HG03442 (cell line): ENCODE measurements at regions not wholly inside any gene's neighbourhood (a gene's known extent, or its start where the extent isn't known, plus 50 kb on each side); places are given as distances from the start of the nearest gene placed in this dataset.
A peak's percentile ranks its signal among the peaks of the same experiment; 100 is the strongest.

Experiments
- ATAC-seq: cut with Tn5 transposase; IDR thresholded peaks from one replicate; pipeline ENCODE4 v1.9.1; 2021; ENCODE audit warnings: mild to moderate bottlenecking, moderate library complexity; ENCODE audit not compliant: unreplicated experiment

DNA sequence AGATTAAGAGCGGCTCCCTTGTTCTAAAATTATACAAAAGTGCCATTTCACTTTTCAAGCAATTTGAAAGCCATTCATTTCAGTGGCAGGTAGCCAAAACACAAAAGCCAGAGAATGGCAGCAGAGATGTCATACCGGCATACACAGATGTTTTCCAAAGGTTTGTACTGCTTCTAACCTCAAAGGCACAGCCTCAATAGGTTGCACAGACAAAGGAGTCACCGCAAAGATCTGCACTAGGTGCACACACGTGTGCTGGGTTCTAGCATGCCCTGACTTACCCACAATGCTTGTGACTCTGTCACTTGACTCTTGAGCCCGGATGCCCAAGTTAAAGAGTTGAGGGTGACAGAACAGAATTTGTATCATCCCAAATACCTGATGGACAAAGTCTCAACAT lies 448.9 kb upstream of the ADGRL2 start:
- ATAC-seq = no peak

DNA sequence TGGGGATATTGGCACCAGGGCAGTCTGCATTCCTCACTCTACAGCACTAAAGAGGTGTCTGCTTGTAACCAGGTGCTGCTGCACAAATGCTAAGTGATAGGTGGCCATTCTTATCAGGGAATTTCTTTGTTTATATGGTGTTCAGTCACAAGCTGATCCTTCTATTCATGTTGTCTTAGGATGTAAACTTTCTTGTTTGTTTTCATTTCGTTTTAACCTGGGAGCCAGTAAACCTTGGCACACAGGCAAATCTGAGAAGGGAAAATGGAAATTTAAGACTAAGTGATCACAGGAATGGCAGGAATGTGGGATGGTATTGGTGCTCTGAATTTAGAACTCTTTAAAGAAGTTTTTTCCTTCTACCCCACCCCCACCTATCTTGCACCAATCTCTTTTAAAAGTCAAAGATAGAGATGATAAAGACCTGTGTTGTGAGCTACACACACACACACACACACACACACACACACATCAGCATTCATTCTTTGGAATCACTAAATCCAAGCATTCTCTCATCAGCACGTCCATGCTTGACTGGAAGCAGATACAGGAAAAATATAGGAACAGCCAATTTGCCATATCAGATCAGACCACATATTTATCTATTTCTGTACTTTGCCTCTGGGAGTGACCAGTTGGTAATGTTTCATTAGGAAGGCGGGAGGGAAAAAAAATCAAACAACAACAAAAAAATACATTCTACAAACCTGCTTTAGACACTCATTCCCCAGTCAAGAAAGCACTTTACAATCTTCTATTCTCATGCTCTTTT lies 451.4 kb upstream of the ADGRL2 start:
- no peak for ATAC-seq

DNA sequence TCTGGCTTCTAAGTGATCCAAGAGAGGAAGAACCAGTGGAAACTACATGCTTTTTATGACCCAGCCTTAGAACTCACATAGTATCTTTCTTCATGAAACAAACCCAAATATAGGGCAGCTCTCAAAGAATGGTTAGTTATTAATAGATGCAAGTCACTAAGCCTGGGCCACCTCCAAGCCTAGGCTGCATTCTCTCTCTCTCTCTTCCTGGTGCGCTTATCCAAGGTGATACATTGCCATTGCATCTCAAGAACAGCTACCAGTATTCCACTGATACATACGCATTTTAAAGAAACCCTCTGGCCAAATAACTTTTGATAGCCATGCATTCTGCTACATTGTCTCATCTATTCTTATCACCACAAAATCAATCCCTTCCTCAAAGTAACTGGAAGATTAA lies 455.6 kb upstream of the ADGRL2 start:
- ATAC-seq = no peak

DNA sequence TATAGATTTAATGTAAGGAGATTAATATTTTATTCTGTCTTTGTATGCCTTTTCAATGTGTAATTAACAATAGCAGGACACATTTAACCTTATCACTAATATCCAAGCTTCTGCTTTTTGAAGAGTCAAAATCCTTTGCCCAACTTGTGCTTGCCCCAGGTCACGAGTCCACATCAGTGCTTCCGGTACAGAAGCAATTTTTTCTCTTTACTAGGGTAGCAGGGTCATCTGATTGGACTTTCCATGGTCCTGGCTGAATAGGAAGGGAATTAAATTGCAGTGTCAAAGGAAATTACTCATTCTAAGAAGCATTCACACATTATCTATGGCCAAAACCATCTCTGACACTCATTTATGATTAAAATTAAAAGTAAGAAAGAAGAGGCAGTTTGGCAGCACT lies 460.5 kb upstream of the ADGRL2 start:
- no peak for ATAC-seq

DNA sequence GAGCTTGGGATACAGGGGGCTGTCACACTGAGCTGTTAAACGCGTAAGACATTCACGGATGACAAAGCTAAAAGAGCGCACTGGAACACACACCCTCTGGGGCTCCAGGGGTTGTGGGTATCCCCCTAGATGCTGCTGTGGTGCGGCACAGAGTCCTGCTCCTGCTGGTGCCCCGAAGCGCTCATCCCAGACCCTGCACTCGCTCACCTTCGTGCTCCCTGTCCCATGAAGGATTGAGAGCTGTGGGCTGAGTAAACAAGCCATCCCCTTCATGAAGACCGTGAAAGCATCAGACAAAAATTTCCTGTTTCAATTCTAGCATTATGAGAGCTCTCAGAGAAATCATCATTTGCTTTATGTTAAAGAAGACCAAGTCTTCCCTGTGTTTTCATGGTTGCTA lies 463.5 kb upstream of the ADGRL2 start:
- no peak for ATAC-seq

DNA sequence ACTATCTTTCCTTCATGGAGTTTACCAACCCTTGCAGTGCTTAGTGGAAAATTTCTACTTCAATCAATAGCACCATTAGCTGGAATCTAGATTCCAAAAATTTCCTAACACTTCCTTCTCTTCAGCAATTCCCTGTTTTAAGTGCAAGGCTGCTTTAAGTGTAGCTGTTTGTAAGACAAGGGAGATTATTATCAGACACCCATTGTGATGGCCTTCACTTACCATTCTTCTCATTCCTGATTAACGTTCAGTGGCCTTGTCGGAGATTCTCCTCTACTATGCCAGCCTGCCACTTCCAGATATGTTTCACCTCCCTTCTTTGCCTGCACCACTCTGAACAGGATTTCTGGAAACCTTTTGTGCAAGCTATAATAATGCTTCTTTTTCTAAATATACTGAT lies 464.9 kb upstream of the ADGRL2 start:
- no peak for ATAC-seq

DNA sequence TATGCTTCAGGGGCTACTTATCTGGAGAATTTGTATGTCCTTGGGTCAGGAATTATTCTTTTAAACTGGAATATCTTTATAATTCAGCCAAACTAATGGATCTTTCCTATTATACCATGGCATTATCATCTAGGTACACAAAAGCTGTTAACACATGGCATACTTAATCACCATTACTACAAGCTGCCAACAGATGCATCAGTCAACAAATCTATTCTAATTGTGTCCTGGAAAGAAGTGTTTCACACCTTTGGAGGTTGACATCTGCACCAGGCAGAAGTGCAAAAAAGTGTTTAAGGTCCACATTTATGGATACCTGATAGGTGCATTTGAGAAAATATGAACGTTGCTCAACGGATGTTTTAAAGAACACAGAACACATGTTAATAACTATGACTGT lies 470.2 kb upstream of the ADGRL2 start:
- ATAC-seq = no peak

DNA sequence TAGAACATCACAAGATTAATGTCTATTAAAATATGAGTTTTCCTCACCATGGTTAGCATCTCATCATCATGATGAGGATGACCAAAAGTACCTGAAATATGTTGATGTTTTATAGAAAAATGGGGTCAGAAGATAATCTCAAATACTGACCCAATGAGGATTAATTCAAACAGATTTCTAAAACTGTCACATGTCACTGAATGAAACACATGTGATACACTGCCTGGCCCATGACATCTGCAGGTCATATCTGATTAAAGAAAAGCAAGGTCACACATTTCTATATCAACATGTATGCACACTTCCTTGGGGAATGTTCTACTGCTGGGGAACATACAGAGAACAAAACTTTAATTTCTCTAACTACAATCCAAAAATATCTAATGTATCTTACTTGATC lies 470.6 kb upstream of the ADGRL2 start:
- no peak for ATAC-seq

DNA sequence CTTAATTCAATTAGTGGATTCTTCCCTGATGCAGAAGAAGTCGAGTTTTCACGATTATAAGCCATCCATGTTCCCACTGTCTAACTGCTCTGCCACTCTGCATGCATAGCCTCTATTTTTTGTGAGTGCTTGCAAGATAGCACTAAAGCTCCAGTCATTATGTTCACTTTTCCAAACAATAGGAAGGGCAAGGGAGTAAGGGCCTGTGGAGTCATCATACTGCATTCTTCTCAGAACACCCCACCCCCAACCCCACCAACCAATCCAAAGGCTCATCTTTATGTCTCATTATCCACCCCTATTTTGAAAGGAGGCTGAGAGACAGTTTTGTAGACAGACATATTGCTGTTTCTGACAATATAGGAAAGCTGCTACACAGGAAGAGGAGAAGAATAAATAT lies 471.7 kb upstream of the ADGRL2 start:
- no peak for ATAC-seq

DNA sequence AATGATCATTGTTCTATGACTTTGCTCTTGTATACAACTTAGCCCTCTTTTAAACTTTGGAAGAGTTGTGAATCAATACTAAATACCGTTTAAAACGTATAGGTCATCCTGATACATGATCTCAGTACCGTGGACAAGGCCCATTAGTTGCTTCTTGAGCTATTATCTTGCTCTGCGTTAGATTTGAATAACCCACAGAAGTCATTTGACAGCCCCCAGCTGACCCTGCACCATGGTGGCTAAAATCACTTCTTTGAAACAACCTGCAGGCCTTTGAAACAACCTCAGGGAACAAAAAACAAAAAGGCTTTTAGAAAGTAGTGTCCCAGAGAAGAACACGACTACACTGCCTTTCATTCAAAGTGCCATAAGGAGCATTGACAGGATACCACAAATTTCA lies 473.0 kb upstream of the ADGRL2 start:
- ATAC-seq = no peak

DNA sequence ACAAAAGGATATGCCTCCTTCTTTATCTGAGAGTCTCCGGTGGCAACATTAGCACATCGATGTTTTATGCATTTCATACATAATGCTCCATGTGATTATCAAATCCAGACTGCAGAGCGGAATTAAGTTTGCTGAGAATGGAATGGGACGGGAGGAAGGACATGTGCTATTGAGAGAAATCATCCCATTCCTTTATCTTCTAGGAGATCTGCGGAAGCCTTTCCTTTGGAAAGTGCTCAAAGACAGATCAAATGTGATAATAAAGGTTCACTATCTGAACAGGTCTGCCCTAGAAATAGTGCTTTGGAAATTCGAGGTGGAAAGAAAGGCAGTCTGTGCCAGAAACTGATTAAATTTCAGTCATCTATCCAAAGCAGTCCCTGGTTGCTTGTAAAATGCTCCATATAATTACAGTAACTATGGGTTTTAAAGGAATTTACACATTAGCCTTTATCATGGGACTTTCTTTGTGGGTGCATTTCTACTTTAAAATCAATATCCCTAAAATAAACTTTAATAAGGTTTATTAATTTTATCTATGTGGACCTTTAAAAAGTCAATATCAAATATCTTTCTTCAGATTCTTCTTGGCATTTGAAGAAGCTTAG lies 473.5 kb upstream of the ADGRL2 start:
- ATAC-seq = no peak

DNA sequence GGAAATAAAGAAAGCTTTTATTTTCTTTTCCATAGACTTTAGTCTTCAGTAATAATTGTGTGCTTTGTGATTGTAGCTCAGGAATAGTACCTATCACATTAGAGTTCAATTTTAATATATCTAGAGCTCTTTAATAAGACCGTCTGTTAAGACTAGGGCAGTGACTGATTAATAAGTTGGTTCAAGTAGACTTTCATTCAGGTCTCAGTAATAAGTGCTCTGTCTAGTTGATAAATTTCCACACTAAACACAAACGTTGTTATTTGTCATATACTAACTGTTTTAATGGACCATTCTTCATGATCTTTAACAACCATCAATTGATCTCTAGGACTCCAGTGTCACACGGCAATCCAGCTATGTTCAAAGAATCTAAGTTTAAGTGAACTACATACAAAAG lies 474.5 kb upstream of the ADGRL2 start:
- no peak for ATAC-seq

DNA sequence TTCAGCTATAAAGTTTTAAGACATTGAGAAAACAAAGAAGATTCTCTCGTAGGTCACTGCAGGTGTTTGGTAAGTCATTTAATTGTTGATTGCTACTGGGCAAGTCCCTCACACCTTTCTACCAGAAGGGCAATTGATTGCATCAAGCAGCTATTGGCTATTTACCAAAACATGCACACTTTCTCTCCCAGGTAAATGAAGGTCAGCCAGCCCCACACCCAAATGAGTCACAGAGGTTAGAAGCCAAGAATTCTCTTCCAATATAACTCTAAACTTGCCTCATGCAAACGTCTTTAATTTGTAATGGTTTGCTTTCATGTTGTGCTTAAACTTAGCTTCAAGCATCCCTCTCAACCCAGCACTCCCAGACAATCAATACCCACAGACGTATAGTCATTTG lies 475.3 kb upstream of the ADGRL2 start:
- no peak for ATAC-seq

DNA sequence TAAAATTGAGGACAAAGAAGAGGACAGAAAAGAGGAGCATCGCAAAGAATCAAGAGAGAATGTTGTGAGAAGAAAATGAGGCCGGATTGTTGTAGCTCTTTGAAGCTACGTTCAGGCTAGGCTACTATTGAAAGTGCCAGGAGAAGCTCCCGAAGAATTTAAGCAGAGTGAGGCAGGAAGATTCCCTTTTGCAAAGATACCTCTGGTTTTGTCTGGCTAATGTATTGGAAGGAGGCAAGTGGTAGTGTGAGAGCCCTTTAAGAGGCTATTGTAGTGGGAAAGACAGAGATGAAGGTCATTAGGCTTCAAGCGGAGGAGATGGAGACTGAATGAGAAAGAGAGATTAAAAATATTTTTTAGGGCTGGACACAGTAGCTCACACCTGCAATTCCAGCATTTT lies 476.9 kb upstream of the ADGRL2 start:
- ATAC-seq = no peak

DNA sequence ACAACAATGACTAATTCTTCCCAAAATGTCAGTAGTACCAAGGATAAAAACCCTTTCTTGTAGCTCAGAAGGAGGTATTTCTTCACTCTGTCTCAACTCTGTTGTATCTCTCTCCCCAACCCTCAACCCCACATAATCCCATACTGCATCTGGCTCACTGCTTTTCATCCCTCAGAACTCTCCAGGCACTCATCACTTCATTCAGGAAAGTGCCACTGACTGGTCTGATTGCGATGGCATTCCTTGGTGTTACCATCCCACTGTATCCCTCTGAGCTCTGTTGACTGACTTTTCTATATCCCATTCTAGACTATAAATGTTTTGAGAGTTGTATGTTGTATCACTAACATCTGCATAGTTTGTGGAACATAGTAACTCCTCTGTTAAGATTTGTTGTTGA lies 483.5 kb upstream of the ADGRL2 start:
- no peak for ATAC-seq

DNA sequence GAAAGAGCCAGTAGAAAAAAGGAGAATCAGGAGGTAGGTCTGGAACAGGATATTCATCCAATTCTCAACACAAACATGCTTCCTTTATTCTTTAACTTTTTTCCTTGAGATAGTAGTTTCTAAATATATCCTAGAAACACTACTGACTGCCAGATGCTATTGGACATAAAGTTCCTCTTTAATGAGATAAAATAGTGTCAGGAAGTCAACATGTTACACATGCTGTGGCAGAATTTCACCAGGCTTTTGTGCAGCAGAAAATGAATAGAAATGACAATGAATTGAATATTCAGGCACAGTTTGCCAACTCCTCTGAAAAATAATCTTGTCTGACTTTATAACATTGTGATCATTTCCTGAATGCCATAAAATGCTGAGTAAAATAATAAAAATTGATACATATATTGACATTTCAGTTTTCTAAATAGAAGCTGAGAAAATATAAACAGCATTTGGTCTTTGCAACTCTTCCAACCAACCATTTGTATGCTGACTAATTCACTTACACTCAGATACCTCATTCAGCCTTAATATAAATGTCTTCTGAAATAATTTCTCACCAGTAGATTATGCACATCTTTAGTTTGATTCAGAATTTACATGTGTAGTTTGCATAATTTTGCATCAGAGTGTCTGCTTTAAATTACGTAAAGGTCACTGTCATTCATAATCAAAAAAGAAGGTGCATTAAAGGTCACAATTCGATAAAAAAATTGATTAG lies 486.1 kb upstream of the ADGRL2 start:
- no peak for ATAC-seq

DNA sequence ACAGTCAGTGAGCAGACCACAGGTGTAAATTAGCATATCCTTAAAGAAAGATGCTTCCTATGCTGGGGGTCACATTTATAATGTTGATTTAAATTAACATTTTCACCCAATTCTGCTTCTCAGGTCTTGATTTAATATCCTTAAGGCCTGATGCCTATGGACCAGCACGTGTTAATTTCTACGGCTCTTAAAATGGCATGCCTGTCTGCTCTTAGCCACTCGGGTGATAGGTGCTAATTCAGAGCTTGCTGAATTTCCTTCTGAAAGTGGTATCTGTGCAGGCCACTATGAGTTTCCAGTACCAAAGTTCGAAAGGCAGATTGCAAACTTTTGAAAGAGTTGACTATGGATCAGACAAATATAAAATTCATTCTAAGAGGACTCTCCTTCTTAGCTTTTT lies 487.4 kb upstream of the ADGRL2 start:
- ATAC-seq = no peak

DNA sequence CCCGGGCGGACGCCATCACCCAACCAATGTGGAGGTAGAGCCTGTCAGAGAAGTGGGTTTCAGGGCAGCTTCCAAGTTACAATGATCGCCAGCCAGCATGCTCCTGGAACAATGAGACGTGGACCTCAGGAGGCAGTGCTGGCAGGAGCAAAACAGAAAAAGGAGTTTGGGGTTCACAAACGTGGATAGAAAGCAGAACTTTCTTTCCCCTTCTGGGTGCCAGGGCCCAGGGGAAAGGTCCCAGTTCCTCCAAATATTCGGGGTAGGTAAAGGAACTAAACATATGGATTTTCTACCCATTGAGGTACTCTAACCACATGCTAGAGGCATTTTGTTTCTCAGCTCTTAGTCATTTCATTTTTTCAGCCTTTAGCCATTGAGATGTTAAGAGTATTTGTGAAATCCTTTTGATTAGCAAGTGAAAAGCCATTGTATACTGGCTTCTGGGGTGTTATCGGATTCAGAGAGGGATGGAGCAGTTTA lies 488.4 kb upstream of the ADGRL2 start:
- no peak for ATAC-seq

DNA sequence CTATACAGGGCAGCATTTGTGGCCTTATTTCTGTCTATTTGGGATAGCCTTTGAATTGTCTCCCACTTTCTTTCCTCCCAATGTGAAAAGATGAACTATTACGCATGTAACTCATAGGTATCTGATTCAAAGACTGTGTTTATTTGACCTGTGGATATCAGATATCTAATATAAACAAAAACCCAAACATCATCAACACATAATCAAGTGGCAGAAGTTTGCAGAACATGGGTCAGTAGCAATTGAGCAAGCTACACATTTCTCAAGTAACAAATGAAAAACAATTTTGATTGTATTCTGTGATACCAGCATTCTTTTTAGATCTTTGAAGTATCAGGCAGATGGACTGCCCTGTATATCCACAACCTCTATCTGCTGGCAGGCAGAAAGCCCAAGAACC lies 490.5 kb upstream of the ADGRL2 start:
- no peak for ATAC-seq

DNA sequence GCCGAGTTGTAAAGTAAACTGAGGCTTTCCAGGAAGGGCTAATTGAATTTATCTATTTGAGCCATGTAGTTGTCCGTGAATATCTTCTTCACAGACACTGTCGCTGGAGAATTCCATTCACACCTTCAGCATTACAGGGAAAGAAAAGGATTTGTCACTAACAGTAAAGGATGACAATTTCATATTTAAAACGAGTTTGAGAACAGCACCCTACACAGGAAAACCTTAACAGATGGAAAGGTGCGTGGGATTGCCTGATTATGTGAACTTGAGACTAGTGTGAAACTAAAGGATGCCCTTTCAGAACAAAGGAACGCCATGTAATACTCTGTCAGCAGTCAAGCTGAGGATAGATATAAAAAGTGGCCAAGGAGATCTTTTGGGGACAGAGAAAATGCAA lies 492.5 kb upstream of the ADGRL2 start:
- no peak for ATAC-seq

DNA sequence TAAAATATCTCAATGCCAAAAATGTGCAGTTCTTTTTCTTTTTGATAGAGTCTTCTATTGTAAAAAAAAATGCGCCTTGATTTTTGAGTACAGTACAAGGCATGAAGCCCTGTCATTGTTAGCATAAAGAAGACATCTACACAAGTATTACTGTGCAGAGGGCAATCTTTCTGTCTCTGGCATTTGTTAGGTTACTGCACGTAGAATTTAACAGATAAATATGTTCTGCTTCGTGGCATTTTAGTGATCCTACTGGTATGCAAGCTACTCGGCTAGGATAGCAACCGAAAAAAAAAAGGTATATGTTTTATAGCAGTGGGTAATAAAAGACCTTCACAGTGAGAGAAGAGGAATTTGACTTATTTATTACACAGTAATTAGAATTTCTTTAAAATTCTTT lies 492.9 kb upstream of the ADGRL2 start:
- no peak for ATAC-seq

DNA sequence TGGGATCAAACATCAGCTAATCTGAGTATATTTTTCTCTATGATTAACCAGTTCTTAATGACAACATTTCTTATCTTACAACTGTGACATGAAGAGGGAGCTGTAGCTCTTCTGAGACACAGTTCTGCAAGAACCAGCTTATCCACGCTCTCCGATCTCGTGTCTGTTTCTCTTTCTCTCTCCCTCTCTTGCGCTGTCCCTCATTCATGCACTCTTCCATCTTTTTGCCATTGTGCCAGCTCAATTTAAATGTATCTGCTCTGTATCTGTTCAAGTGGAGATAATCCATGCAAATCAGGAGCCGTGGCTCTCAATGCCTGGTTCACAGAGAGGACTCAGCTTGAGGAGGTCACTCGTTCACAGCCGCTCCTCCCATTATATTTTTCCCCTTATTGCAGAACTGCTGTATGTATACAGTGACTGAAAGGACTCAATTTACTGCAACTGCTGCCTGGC lies 494.7 kb upstream of the ADGRL2 start:
- ATAC-seq = peak; percentile 65
